CD4-positive, alpha-beta T cell treated with Interleukin-17A for 1 hour (primary cell): ENCODE measurements at regions not wholly inside any gene's neighbourhood (a gene's known extent, or its start where the extent isn't known, plus 50 kb on each side); places are given as distances from the start of the nearest gene placed in this dataset.

Experiments used
- DNase-seq: peaks from one replicate; pipeline ENCODE4 v3.0.0-alpha.2; 2020

DNA sequence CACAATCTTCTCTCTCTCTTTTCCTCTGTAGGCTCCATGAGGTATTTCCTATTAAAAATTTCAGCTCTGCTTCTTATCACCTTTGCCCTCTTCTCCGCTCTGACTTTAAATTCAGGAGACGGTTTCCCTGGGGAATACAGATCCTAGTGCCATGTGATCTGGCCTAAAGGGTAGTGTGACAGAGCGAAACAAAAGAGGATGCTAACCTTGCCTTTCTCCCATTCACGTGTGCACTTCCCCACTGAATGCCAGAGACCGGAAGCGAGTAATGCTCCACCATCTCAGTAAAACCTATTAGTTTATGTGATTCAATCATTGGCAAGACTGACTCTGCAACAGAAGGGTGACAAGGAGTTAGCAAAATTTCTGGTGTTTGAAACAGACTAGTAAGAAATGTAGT is 358.3 kb downstream of the ZNF521 start:
- no peak for DNase-seq

DNA sequence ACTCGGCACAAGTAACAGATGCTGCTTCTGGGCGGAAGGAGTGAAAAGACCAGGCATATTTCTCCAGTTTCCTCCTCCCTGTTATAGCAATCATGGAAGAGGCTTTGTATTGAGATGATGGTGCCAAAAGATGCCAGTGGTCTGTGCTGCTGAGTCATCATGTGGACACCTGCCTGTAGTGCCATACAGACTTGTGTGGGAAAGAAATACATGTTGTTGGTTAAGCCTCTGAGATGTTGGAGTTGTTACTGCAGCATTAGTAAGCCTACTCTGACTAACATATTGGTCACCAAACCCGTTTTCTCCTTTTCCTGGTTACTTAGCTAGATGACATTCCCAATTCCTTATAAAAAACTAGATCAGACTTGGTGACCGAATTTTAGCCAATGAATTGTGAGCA is 356.9 kb downstream of the ZNF521 start:
- DNase-seq, result no peak

DNA sequence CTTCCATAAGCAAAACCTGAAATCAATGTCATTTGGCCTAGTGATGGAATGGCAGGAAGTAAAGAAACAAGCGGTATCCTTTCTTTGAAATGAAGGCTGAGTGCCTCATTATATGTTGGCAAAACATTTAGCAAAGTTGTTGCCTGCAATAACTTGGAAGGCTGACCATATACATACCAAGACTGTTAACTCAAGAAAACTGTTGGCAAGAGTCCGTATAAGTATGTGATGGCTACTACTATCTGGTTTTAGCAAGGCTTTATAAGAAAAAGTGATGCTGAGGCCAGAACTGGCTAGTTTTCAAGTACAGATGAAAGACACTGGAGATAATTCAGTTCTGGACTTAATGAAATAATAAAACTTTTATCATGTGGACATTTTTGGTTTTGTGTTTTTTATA is 356.2 kb downstream of the ZNF521 start:
- DNase-seq, result no peak

DNA sequence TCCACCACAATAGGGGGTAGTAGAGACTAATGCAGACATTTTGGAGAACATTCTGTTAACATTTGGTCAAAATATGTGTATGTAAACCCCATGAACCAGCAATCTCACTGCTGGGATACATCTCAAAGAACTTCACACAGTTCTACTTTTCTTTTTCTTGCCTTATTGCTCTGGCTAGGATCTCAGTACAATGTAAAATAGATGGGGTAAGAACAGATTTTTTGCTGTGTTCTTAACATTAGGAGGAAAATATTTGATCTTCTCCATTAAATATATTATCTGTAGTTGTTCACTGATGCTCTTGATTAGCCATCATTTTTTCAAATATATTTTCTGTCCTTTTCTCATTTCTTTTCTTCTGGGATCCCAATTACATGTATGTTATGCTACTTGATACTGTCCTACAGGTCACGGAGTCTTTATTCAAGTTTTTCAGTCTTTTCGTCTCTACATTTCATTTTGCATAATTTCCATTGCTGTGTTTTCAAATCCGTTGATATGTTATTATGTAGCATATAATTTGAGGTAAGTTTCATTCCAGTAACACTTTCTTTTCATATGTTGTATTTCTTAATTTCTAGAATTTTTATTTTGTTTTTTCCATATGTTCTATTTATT is 352.2 kb downstream of the ZNF521 start:
- no peak for DNase-seq

DNA sequence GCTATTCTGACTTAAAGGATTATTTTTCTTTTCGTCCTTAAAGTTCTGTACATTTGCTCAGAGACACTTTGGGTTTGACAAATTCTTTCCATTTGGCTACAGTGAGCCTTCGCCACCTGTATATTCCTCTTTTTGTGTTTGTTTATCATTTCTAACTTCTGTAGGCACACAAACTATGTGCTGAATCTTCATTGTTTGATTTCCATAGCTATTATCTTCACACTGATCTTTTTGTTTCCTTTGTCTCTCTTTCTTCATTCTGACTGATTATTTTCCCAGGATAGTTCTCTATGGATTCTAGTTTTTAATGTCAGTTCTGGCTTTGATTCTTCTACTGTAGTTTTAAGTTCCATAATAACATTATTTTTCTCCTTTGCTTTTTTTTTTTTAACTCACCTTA is 350.2 kb downstream of the ZNF521 start:
- DNase-seq, result no peak

DNA sequence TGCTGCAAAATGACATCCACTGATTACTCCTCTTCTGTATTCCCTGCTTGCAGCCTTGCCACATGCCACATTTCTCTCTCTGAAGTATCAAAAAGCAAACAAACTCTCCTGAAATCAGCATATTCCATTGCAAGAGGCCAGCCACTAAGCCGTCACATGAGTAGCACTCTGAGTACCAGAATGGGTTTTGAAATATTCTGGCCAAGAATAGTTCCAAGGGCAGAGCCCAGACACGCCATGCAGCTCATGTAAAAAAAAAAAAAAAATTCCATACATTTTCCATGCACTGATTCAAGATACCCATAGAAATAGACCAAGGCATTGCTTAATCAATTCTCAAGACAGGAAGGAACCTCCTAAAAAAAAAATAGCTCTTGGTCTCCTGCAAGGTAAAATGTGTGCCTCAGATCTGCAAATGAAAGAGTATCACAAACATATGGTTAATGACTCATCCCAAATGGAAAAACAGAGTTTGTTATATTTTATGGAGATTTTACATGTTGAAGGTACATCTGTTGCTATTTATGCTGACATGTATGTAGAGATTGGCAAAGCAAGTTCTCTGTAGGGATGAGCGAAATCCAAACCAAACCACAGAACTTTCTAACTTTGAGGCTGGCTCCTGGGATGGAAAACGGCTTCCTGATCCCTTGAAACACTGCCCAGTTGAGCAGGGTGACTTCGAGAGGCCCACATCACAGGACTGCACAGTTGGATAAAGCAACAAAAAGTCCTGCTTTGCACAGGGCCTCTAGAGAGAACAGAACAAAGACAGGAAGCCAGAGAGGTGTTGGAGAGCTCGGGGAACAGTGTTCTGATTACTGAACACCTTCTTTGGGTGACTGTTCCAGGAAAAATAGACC is 346.2 kb downstream of the ZNF521 start:
- DNase-seq, result no peak

DNA sequence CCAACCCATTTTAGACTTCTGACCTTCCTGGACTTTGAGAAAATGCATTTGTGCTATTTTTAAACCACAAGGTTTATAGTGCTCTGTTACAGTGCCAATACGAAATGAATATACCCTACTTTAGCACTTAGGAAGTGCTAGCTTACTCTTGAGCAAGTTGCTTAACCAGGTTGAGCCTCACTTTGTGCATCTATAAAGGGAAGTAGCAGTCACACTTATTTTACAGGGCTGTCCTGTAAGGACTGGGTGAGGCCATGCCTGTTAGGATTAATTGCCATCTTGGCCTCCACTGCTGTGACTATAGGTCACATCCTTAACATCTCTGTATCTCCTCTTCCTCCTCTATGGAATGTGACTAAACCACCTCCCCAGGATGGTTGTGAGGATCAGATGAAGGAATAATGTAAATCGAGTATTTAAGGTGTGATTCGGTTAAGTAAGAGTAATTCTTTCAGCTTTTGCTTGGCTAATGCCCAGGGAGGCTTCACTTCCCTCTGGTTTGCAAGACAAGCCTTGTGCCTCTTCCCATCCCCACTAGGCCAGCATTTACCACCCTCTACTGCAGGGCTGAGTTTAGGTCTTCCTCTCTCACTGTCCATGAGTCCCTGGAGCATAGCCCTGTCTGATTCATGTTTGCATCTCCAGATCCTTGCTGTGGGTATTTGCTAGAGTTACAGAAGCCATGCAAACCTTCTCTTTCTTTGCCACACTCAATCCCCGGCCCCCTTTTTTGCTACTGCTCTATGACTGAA is 341.2 kb downstream of the ZNF521 start:
- DNase-seq, result no peak
